Tibial nerve (tissue), 4 donors: ENCODE measurements at regions not wholly inside any gene's neighbourhood (a gene's known extent, or its start where the extent isn't known, plus 50 kb on each side); places are given as distances from the start of the nearest gene placed in this dataset.

Source experiments
- EP300 ChIP-seq, 2 donors: sonication (generic); formaldehyde crosslinking; IDR thresholded peaks; one replicate each; pipeline ENCODE4 v1.6.1; 2017; ENCODE audit warnings: antibody characterized with exemption in 2 of 2, mild to moderate bottlenecking in 1 of 2
- POLR2A ChIP-seq, 2 donors: fragments of 450-650 bp; IDR thresholded peaks; one replicate each; pipeline ENCODE4 v1.6.1; 2017; ENCODE audit warnings: antibody characterized with exemption in 2 of 2, mild to moderate bottlenecking in 2 of 2, moderate library complexity in 2 of 2
- TF ChIP-seq, protein P1 (sequence below), 5 experiments: fragments of 200-600 bp in 3 of 5; fragments of 450-650 bp in 2 of 5; sonication (generic) in 3 of 5; IDR thresholded peaks; one replicate each; pipeline ENCODE4 v1.5.1; 2016 to 2019; ENCODE audit warnings: antibody characterized with exemption in 5 of 5, mild to moderate bottlenecking in 3 of 5, moderate library complexity in 2 of 5

DNA sequence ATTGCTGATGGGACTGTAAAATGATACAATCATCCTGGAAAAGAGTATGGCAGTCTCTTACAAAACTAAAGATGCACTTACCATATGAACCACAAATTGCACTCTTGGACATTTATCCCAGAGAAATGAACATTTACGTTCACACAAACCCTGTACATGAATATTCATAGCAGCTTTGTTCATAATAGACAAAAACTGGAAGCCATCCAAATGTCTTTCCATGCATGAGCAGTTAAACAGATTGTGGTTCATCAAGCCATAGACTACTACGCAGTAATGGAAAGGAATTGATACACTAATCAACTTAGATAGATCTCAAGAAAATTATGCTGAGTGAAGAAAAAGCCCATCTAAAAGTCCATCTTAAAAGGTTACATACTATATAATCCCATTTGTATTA is 156.1 kb upstream of the SLC39A10 start:
- TF ChIP-seq EP300 (IDR thresholded peaks at IDR 0.05) (no peak), POLR2A (IDR thresholded peaks at IDR 0.05) (no peak)
- TF ChIP-seq, protein P1, sequence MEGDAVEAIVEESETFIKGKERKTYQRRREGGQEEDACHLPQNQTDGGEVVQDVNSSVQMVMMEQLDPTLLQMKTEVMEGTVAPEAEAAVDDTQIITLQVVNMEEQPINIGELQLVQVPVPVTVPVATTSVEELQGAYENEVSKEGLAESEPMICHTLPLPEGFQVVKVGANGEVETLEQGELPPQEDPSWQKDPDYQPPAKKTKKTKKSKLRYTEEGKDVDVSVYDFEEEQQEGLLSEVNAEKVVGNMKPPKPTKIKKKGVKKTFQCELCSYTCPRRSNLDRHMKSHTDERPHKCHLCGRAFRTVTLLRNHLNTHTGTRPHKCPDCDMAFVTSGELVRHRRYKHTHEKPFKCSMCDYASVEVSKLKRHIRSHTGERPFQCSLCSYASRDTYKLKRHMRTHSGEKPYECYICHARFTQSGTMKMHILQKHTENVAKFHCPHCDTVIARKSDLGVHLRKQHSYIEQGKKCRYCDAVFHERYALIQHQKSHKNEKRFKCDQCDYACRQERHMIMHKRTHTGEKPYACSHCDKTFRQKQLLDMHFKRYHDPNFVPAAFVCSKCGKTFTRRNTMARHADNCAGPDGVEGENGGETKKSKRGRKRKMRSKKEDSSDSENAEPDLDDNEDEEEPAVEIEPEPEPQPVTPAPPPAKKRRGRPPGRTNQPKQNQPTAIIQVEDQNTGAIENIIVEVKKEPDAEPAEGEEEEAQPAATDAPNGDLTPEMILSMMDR (IDR thresholded peaks at IDR 0.05): no peak
